H1 (cell line): ENCODE measurements at regions not wholly inside any gene's neighbourhood (a gene's known extent, or its start where the extent isn't known, plus 50 kb on each side); places are given as distances from the start of the nearest gene placed in this dataset.

Experiments
- KDM5A ChIP-seq: fragments of 200-600 bp; IDR thresholded peaks from 2 replicates; pipeline ENCODE4 v1.7.1; 2012; ENCODE audit warnings: mild to moderate bottlenecking, low read length, inconsistent platforms, mixed read lengths
- TF ChIP-seq, protein P1 (sequence below): IDR thresholded peaks from 2 replicates; pipeline ENCODE4 v1.6.1; 2012; ENCODE audit warnings: low read length, inconsistent platforms

DNA sequence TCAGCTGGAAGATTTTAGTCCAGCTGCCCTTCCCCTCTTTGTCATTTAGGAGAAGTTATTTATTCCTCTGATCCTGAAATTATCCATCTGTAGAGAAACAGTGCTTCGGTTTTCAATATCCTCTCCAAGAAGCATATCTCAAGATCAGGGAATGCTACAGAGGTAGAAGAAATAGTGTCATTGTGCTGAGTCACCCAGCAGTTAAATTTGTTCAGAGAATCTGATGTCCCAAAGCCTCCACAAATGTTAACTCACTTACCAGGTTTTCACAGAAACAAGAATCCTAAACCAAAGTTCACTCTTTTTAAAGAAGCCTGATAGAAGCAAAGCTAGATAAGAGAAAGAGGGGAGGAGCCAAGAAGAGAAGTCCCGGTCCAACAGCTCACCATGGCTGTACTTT, 480.7 kb upstream of the GYPC start (continued):
- TF ChIP-seq, protein P1, sequence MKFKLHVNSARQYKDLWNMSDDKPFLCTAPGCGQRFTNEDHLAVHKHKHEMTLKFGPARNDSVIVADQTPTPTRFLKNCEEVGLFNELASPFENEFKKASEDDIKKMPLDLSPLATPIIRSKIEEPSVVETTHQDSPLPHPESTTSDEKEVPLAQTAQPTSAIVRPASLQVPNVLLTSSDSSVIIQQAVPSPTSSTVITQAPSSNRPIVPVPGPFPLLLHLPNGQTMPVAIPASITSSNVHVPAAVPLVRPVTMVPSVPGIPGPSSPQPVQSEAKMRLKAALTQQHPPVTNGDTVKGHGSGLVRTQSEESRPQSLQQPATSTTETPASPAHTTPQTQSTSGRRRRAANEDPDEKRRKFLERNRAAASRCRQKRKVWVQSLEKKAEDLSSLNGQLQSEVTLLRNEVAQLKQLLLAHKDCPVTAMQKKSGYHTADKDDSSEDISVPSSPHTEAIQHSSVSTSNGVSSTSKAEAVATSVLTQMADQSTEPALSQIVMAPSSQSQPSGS, result no peak
- no peak for TF ChIP-seq KDM5A
